ENCODE measurements at regions not wholly inside any gene's neighbourhood (a gene's known extent, or its start where the extent isn't known, plus 50 kb on each side); places are given as distances from the start of the nearest gene placed in this dataset.

DNA sequence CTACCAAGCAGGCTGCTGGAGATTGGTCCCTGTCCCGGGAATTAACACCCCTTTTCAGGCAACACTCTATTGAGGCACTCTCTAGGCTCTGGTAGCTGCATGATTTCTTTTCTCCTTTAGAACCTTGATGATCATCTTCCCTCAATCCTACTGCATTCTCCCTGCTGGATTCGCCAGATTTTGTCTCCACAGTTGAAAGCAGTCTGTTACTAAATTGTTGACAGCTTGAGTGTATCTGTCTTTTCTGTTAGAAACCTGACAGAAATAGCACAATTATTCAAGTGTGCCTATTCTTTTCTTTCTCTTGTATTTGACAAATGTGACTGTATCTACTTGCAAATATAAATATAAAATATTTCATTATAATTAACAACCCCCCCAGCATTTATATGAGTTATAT lies 830.8 kb upstream of the CADM2 start:
- Mint-ChIP-seq H3K36me3 (no peaks in the 10 kb centered on the region), H3K27ac (no peak overlapping the region), H3K9me3 (peaks cover 10 to 19% of the 10 kb centered on the region in 2 donors)
- ATAC-seq (no peak), DNase-seq (ENCODE audit: low spot score in 2 of 2) (no peak)

DNA sequence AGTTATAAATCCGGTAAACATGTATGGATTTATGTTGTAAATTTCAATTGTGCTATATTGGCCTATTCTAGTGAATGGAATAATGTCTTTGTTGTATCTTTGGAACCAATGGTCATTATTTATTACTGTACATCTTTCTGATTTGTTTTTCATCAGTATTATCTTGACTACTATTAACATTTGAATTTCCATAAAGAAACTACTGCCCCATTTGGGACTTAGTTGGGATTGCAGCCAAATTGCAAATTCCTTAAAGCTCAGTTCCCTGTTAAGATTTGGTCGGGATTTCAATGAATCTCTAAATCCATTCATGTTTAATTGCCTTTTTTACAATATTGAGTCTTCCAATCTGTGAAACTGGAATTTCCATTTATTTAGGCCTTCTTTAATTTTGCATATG lies 822.4 kb upstream of the CADM2 start:
- no peak for ATAC-seq
- Mint-ChIP-seq H3K27ac (no peak overlapping the region), H3K36me3 (peaks cover 0 to 4% of the 10 kb centered on the region in 2 donors), H3K9me3 (peaks cover 5 to 17% of the 10 kb centered on the region in 2 donors)
- DNase-seq (ENCODE audit: low spot score in 2 of 2): no peak

DNA sequence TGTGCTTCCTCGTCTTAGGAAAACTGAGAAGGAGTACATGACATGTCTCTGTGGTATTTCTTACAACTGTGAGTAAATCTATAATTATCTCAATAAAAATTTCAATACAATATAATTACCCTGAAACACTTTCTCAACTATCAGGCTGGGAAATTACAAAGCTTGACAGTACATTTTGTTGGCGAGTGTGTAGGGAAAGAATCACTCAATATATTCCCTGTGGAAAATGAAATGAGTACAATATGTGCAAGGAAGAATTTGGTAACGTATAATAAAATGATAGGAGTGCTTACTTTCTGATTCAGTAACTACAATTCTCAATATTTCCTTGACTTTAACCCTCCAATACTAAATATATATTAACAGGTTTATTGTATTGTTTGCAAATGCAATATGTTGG lies 818.2 kb upstream of the CADM2 start:
- DNase-seq (ENCODE audit: low spot score in 2 of 2): no peak
- peaks cover 0 to 4% of the 10 kb centered on the region in 2 donors for H3K36me3 Mint-ChIP-seq
- no peak for ATAC-seq
- H3K9me3 Mint-ChIP-seq: peaks cover 0 to 9% of the 10 kb centered on the region in 2 donors
- H3K27ac Mint-ChIP-seq: no peak overlapping the region

DNA sequence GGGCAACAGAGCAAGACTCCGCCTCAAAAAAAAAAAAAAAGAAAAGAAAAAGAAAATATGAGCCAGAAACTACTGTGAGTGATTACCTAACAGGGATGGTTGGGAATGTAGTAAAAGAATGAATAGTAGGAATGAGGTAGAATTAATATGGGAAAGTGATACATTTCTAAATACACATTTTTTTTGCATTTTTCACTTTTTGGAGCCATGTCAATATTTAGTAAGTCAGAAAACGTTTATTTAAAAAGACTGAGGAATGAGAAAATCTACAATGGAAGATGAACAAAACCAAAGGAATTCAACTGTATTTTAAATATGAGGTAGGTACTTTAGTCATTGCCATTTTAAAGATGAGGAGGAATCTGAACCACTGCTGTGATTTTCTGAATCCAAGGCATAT lies 817.2 kb upstream of the CADM2 start:
- H3K27ac Mint-ChIP-seq: no peak overlapping the region
- H3K9me3 Mint-ChIP-seq: peaks cover 4% of the 10 kb centered on the region in 2 donors
- peaks cover 0 to 4% of the 10 kb centered on the region in 2 donors for H3K36me3 Mint-ChIP-seq
- ATAC-seq: no peak
- no peak for DNase-seq (ENCODE audit: low spot score in 2 of 2)

DNA sequence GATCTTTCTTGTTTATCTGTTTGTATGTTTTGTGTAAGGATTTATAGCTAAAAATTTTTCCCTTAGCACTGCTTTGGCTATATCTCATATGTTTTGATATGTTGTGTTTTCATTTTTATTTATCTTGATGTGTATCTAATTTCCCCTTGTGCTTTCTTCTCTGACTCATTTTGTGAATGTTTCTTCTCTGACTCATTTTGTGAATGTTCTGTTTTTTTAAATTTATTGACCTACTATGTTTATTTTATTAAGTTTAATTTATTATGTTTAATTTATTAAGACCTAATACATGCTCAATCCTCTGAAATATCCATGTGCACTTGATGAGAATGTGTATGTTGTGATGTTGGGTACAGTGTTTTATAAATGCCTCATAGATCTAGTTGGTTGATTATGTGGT lies 793.5 kb upstream of the CADM2 start:
- no peak for DNase-seq (ENCODE audit: low spot score in 2 of 2)
- ATAC-seq: no peak
- no peaks in the 10 kb centered on the region for H3K36me3 Mint-ChIP-seq
- no peak overlapping the region for H3K27ac Mint-ChIP-seq
- peaks cover 27 to 30% of the 10 kb centered on the region in 2 donors for H3K9me3 Mint-ChIP-seq

DNA sequence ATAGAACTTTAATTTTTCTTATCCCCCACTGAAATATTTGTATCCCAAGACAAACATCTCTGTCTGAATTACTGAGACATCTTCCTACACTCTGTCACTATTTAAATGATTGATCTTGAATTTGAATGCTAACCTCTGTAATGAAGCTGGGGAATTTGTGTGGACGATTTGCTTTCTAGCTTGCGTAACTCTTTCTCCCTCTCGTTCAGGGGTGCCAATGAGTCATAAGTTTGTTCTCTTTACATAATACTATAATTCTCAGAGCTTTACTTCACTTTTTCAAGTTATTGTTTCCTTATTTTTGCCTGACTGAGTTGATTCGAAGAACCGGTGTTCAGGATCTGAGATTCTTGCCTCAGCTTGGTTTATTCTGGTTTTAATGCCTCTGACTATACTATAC lies 783.3 kb upstream of the CADM2 start:
- ATAC-seq (no peak), DNase-seq (ENCODE audit: low spot score in 2 of 2) (no peak)
- peaks cover 22 to 32% of the 10 kb centered on the region in 2 donors for H3K9me3 Mint-ChIP-seq
- no peaks in the 10 kb centered on the region for H3K36me3 Mint-ChIP-seq
- no peak overlapping the region for H3K27ac Mint-ChIP-seq

DNA sequence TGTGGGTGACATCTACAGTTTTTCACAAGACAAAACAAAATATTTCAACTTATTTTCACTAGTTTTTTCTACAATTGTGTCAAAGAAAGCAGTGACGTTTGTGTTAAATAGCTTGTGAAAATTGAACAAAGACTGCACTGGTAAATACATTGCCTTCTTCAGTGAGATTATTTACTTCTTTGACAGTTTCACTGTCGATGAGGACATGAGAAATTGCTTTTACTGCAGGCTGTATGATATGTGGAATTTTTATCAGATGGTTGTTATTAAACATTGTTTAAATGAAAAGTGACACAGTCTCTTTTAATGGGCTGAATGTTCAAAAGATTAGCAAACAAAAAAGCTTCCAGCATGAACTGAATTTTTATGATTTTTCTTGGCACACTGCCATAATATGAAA lies 773.9 kb upstream of the CADM2 start:
- DNase-seq (ENCODE audit: low spot score in 2 of 2) (no peak), ATAC-seq (no peak)
- Mint-ChIP-seq H3K36me3 (peaks cover 0 to 5% of the 10 kb centered on the region in 2 donors), H3K9me3 (peaks cover 0 to 6% of the 10 kb centered on the region in 2 donors), H3K27ac (no peak overlapping the region)

DNA sequence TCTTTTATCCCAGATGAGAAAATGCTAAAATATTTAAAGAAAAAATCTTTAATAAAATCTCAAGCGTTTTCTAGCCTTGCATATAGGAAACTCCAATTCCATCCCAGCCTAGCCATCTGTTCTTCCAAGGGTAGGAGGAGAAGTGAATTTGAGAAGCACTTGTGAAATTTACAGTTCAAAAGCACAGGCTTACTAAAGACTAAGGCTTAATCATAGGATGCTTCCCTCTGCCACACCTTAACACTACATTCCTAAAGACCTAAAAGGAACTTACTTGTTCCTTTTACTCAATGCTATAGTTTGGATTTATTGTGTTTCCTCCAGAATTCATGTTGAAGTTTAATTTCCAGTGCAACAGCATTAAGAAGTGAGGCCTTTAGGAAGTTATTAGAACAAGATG lies 764.8 kb upstream of the CADM2 start:
- DNase-seq (ENCODE audit: low spot score in 2 of 2): no peak
- Mint-ChIP-seq H3K9me3 (peaks cover 37 to 39% of the 10 kb centered on the region in 2 donors), H3K27ac (no peak overlapping the region), H3K36me3 (peaks cover 5 to 20% of the 10 kb centered on the region in 2 donors)
- ATAC-seq: no peak

DNA sequence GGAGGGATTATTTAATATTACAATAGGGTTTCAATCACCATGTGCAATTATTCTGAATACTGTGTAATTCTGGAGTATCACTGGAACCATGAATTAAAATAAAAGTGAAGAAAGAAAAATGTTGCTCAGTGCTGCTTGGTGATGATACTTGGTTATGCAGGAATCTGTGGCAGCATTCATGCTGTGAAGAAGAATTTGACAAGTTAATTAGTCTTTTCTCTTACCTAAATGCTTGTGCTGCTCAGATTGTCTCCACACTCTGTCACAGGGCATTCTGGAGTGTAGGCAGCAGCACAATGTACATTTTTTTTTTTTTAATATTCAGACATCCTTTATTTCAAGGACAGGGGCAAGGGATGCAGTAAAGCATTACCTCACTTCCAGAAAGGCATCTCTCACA lies 749.3 kb upstream of the CADM2 start:
- Mint-ChIP-seq H3K27ac (no peak overlapping the region), H3K36me3 (peaks cover 0 to 4% of the 10 kb centered on the region in 2 donors), H3K9me3 (peaks cover 25% of the 10 kb centered on the region in 2 donors)
- ATAC-seq (no peak), DNase-seq (ENCODE audit: low spot score in 2 of 2) (no peak)

DNA sequence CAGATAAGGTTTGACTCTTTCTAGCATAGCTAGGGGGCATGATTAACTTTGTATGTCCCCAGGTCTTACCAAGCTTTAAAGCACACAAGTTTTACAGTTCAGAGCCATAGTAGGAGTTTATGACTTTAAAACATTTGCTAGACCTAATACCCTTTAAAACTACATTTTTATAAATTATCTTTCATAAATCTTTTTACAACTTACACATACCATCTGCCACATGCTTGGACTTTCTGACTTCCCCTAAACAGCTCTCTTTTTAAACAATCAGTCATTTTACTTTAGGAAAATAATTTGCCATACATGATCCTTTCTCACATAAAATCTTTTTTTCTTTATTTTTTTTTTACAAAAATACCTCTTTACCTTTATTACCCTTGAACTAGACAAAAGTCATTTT lies 735.3 kb upstream of the CADM2 start:
- no peak overlapping the region for H3K27ac Mint-ChIP-seq
- peaks cover 22 to 36% of the 10 kb centered on the region in 2 donors for H3K9me3 Mint-ChIP-seq
- H3K36me3 Mint-ChIP-seq: peaks cover 0 to 14% of the 10 kb centered on the region in 2 donors
- ATAC-seq (no peak), DNase-seq (ENCODE audit: low spot score in 2 of 2) (no peak)

DNA sequence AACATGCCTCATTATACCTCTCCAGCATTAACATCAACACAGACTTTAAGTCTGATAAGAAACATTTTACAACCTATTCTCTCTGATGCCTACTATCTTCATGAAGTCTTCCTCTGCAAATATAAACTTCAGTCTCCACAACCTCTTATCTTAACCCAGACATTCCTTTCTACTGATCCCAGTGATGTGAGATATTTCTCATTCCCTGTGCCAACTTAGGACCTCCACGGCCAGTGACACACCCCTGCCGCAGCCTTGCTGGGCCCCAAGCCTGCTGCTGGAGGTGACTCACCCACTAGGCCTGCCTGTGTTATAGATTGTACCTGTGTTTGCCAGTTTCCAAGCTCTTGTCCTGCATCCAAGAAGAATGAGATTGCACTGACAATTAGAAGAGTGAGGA lies 734.5 kb upstream of the CADM2 start:
- no peak for ATAC-seq
- no peak for DNase-seq (ENCODE audit: low spot score in 2 of 2)
- peaks cover 21 to 36% of the 10 kb centered on the region in 2 donors for H3K9me3 Mint-ChIP-seq
- no peak overlapping the region for H3K27ac Mint-ChIP-seq
- peaks cover 0 to 14% of the 10 kb centered on the region in 2 donors for H3K36me3 Mint-ChIP-seq

DNA sequence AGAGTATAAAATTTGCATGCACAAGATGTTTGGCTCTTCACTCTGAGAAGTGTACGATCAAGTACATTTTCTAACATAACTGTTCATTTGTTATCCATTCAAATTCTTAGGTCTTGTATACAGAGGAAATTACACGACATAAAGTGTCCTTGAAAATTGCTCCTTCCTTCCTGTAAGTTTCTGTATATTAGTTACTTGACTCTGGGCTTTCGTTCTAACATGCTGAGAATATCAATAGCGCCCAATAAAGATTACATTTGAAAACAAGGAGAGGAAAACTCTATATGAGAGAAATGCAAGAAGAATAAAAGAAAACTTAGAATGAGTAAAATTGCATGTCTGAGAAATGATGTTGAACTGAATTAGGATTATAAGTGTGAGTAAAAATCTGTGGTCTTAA lies 722.5 kb upstream of the CADM2 start:
- peaks cover 14 to 21% of the 10 kb centered on the region in 2 donors for H3K9me3 Mint-ChIP-seq
- no peak for DNase-seq (ENCODE audit: low spot score in 2 of 2)

DNA sequence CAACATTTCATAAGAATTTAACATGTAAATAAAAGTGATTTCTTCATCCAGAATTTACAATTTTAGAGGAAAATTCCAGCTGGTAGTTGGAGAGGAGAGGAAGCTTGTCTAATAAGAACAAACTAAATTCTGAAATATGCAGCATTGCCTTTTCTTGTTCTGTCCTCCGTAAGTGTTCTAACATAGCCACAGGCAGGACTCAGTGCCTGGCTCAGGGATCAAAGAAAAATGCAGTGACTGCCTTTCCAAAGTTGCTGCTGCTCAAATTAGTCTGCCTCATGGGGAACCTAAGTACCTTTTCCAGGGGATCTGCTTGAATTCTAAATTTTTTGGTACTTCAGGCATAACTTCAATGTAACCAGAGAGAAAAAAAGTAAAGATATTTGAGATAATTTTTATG lies 713.0 kb upstream of the CADM2 start:
- DNase-seq (ENCODE audit: low spot score in 2 of 2): no peak
- no peak overlapping the region for H3K27ac Mint-ChIP-seq
- peaks cover 0 to 5% of the 10 kb centered on the region in 2 donors for H3K36me3 Mint-ChIP-seq
- ATAC-seq: no peak
- H3K9me3 Mint-ChIP-seq: peaks cover 24 to 27% of the 10 kb centered on the region in 2 donors

More for the DNA sequence above, 722.5 kb upstream of the CADM2 start:
- ATAC-seq: no peak
- Mint-ChIP-seq H3K36me3 (peaks cover 5% of the 10 kb centered on the region in 2 donors), H3K27ac (no peak overlapping the region)

DNA sequence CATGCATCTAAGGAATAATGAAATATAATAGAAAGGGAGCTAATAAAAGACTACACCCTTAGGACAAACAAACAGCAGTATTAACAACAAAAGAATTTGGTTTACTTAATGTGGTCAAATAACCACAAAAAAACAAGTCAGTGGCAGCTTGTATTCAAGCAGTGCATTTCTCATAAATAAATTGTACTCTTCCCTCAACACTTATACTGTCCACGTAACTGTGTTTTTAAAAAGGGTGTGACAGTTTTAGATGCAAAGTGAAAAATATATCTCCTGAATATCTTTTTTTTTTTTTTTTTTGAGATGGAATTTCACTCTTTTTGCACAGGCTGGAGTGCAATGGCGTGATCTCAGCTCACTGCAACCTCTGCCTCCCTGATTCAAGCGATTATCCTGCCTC lies 698.2 kb upstream of the CADM2 start:
- Mint-ChIP-seq H3K9me3 (peaks cover 7 to 14% of the 10 kb centered on the region in 2 donors), H3K36me3 (peaks cover 0 to 6% of the 10 kb centered on the region in 2 donors), H3K27ac (no peak overlapping the region)
- ATAC-seq: no peak
- DNase-seq (ENCODE audit: low spot score in 2 of 2): no peak

DNA sequence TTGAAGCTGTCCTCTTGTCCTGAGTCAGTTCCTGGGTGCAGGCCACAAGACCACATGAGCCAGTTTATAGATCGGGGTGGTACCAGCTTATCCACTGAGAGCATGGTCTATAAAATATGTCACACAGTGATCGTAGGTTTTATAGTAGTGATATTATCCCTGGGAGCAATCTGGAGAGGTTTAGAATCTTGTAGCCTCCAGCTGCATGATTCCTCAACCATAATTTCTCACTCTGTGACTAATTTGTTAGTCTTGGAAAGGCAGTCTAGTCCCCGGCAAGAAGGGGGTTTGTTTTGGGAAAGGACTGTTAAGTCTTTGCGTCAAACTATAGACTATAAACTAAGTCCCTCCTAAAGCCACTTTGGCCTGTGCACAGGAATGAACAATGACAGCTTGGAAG lies 693.0 kb upstream of the CADM2 start:
- DNase-seq (ENCODE audit: low spot score in 2 of 2): no peak
- Mint-ChIP-seq H3K36me3 (peaks cover 0 to 12% of the 10 kb centered on the region in 2 donors), H3K9me3 (peaks cover 17 to 23% of the 10 kb centered on the region in 2 donors), H3K27ac (no peak overlapping the region)
- no peak for ATAC-seq

DNA sequence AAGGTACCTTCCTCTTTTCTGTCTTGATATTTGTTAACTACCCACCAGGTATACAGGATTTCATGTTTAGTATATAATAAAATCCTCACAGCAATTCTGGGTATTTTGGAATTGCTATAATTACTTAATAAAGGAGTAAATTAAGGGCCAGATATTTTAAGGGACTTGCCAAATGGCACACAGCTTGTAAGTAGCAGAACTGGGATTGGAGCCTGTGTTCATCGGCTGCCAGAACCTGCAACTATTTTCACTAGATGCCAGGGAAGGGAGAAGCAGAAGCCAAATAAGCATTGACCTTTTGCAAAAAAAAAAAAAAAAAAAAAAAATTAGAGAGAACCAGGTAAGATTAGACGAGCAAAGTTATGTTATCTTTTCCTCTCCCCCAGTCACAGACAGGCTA lies 683.3 kb upstream of the CADM2 start:
- Mint-ChIP-seq H3K9me3 (peaks cover 4 to 5% of the 10 kb centered on the region in 2 donors), H3K27ac (no peak overlapping the region), H3K36me3 (no peaks in the 10 kb centered on the region)
- ATAC-seq (no peak), DNase-seq (ENCODE audit: low spot score in 2 of 2) (no peak)

DNA sequence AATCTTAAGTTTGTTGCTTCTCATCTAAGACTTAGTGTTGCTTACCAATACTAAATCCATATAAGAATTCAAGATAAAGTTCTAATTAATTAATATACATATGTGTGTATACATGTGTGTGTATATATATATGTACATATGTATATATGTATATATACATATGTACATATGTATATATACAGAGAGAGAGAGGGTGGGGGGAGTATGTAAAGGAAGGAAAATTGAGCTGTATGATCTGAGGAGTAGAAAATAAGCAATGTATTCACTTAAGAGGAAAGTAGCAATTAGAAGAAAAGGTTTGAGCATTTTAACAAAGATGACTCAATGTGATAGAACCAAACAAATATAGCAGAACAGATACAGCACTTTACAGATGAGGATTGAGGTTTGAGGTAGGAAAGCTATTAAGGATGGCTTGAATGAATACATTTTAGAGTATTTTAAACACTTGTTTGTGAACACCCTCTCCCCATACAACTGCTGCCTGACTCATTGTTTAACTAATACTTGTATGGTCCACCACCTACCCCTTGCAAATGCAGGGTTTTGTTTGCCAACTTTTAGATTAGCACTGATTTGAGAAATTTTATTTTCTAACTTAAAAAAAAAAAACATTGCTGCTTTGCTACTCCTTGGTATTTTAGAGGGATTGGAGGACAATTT lies 681.1 kb upstream of the CADM2 start:
- DNase-seq (ENCODE audit: low spot score in 2 of 2) (no peak), ATAC-seq (no peak)
- Mint-ChIP-seq H3K27ac (no peak overlapping the region), H3K36me3 (no peaks in the 10 kb centered on the region), H3K9me3 (peaks cover 12 to 18% of the 10 kb centered on the region in 2 donors)

DNA sequence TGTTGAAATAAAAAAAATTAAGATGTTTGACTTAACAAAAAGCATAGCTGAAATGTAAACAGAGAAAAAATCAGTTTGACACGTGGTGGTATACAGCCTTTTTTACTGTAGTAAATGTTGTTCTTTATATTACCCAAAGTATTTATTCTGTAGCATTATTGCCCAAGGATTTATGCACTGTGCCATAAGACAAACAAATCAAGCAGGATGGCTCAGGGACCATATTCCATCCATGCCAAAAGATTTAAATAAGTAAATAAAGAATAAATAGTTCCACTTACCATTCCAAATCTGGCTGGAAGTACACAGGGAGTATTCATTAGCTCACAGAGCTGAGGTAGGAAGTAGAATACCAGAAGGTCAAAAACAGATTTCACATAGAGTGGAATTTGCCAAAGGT lies 666.7 kb upstream of the CADM2 start:
- no peak for ATAC-seq
- no peaks in the 10 kb centered on the region for H3K36me3 Mint-ChIP-seq
- peaks cover 8 to 9% of the 10 kb centered on the region in 2 donors for H3K9me3 Mint-ChIP-seq
- H3K27ac Mint-ChIP-seq: no peak overlapping the region
- DNase-seq (ENCODE audit: low spot score in 2 of 2): no peak

Data from activated naive CD4-positive, alpha-beta T cell treated with anti-CD3 and anti-CD28 coated beads, Interleukin-2, amount 50 U/mL, for 72 hours (primary cell).